HG03039 (cell line): ENCODE measurements at regions not wholly inside any gene's neighbourhood (a gene's known extent, or its start where the extent isn't known, plus 50 kb on each side); places are given as distances from the start of the nearest gene placed in this dataset.

Experiments used
- ATAC-seq: cut with Tn5 transposase; IDR thresholded peaks from one replicate; pipeline ENCODE4 v1.9.1; 2021; ENCODE audit warnings: mild to moderate bottlenecking, moderate library complexity; ENCODE audit not compliant: unreplicated experiment

DNA sequence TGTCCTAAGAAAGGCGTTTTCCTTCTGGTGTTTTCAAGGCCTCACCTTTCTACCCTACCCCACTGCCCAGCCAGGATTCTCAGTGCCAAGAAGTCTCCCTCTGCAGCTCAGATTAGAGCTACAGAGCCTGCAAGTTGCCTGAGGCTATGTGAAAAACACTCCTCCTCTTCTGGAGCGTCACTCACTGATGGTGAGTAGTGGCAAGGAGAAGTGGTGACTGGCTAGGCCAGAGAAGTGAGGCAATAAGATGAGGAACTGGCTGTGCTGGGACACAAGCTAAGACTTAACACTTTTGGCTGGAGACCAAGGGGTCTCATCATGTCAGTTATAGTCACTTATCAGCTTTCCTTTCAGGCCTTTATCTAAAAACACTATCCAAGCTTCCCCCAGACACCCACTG lies 86.7 kb upstream of the PRKAR2B start:
- ATAC-seq = no peak

DNA sequence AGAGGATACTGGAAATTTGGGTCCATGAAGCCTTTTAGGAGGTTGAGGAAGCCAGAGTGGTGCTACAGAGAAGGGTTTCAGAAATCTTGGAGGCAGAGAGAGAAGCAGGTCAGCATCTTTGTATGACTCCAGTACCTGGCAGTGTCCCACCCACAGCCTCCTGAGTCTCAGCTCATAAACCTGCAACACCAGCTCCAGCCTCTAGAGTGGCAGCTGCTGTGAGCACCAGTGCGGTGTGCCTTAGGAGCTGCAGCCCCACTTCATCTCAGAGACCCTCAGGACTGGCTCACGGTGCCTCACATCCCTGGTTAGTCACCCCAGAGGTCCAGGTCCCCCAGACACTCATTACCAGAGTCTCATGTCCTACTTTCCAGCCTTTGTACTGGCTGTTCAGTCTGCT lies 84.8 kb upstream of the PRKAR2B start:
- peak; percentile 59 for ATAC-seq

DNA sequence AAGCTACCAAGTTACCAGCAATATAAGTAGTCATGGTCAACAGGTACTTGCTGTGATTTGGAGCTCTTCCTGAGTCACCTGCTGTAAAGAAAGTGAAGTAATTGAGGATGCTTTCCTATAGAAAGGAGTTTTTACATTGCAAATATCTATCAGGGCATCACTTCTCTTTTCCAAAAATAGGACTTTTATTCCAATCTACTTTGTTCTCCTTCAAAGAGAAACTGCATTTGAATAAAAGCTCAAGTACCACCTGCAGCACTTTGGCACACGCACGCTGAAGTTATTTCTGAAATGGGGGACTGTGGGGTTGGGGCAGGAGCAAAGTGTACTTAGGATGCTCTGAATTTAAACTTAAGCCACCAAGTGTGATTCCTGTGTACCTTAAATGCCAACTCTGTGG lies 81.8 kb upstream of the PRKAR2B start:
- no peak for ATAC-seq

DNA sequence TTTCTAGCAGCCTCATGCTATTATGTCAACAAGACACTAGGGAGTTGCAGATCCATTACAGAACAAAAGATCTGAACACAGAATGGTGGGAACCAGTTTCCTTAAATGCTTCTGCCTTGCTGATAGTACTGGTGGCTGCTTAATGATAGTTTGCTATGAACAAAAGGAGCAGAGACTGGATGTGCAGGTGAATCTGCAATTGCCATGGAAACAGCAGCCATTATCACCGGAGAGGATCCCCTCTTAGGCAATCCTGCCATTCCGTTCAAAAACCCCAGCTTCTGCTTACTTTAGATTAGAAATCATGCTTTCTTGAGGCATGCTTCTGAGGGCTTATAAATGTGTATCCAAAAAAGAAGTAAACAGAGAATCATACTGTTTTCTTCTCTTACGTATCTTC lies 80.0 kb upstream of the PRKAR2B start:
- ATAC-seq = no peak

DNA sequence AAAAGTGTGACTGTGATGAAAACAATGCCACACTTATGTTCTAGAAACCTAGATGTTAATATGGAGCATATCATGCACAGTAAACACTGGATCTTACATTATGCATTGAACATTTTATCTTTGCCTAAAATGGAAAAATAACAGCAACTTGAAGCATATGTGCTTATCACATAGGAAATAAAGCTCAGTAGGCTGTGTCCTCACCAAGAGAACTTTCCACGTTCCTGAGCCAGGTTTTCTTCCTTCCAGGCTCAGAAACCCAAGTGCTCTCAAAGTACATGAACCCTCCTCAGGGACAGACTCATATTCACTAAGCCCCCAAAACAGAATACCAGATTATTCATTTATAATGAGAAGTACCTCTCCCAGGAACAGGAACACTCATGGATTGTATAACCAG lies 79.4 kb upstream of the PRKAR2B start:
- ATAC-seq = no peak

DNA sequence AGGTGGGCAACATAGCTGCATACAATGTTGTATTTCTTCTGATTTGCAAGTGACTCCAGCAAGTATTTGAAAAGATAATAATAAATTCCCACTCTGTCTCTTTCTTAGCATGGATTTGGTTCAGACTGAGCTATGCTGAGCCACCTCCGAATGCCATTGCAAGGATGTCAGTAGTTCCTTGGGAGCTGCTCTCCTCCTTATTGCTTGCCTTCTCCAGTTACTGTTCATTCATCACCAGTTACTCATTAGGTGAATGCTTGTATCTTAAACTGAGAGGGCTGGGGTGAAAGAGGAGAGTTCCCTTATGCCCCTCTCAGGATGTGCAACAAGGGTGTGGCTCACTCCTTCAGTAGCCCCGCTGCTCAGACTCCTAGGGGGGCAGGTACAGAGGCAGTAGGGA lies 78.4 kb upstream of the PRKAR2B start:
- no peak for ATAC-seq

DNA sequence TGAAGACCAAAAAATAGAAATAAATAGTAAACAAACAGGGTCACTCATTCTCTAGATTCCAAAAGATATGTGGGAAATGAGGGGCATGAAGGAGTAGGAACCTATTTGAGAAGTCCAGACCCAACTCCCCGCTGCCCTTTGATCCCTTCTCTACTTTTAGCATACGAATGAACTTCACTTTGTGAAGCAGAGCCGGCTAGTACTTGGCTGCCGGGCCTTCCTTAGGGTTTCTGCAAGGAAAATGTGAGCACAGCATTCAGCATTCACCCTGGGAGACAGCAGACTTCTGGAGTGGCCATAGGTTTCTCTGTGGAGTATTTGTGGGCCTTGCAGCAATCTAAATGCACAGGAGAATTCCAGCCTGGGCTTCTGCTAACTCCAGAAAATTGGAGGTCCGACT lies 76.3 kb upstream of the PRKAR2B start:
- no peak for ATAC-seq

DNA sequence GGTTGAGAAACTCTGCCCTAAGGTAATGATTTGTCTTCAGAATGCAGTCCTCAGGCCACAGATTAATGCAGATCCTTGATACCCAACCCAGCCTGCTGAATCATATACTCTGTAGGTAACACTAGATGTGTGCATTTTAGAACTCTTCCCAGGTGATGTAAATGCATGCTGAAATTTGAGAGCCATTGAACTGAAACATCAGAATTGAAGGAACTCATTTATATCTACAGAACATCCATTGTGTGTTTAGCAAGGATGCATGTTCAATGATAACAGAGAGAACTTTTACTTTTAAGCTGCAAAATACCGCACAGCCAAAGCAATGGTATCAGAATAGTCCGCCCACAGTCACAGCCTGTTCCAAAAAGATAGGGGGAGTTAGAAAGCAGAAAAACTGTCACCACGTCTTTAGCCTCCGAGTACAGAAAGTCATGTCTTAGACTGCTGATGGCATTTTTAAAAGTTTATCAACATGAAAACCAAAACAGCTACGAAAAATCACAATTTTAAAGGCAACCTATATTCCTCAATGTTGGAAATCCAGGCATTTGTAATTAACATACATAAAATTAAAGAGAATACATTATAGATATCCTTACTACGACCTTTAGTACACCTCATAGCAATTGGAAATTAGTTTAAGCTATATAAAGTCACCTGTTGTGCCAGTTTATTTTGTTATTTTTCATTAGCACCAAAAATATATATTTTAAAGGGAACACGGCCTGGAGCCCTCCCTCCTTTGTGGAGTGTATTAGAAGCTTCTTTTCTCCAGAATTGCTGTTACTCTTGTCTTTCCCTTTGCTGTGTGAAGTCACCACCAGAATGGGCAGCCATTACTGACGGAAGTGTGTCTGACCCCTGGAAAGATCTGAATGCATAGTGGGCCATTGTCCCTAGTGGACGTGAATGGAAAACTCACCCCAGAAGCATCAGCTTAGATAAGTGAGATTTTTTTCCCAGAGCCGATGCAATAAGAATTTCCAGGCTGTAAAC lies 65.8 kb upstream of the PRKAR2B start:
- ATAC-seq = no peak

DNA sequence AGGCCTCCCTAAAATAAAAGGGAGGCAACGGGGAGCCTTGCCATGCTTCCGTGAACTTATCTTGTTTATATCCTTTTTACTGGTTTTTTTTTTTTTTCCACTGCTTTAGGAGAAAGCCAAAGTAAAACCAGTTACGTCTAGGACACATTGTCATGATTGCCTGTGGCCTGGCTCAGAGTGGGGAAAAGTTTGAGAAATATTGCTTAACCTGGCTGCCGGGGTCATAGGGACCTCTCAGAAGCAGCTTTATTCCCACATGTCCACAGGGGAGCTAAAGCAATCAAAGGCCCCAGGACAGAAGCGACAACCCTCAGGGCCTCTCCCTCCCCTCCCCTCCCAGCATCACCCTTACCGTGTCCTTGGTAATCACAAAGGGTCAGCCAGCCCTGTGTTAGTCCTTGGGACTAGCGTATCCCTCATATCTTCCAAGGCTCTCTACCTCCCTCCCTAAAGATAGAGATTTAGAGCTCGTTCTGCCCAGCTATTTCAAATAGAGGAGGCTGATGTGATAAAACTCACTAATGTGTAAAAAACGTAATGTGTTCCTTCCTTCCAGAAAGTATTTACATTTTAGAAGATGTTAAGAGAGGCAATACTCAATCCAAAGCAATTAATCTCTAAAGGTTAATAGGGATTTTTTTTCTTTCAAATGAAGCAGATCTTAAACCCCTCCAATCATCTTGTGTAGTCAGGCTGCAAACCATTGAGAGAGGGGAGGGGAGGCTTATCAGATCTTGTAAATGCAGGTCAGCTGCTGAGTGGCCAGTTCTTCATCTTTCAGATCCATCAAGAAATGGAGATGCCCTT lies 64.8 kb upstream of the PRKAR2B start:
- no peak for ATAC-seq

DNA sequence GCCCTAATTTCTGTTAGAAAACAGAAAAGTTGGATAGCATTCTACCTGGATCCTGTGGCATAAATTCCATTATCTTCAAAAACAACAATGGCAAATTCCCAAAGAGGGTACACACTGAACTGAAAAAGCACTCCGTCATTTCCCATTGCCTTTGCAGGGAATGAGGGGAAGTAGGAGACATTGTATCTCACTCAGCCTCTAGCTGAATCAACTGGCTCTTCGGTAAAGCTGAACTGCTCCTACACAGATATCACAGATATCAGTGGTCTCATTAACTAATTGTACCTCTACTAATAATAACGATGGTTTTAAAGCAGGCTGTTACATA lies 64.2 kb upstream of the PRKAR2B start:
- ATAC-seq = no peak

DNA sequence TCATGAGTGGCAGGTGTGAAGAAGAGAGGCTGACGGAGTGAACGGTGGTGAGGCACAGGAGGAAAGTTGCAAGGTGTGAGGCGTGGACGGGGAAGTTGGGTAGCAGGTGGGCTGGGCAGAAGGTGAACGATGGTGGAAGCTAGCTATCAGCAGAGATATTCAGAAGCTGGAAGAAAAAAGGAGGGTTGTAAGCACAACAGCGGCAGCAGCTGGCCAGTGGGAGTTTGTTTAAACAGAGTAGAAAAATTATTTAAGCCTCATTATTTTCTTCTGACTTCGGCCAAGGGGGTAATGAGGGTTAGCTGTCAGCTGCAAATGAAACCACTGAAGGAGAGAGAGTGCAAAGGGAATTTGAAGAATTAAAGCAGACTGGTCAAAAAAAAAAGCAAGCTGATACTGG lies 62.1 kb upstream of the PRKAR2B start:
- ATAC-seq = no peak

DNA sequence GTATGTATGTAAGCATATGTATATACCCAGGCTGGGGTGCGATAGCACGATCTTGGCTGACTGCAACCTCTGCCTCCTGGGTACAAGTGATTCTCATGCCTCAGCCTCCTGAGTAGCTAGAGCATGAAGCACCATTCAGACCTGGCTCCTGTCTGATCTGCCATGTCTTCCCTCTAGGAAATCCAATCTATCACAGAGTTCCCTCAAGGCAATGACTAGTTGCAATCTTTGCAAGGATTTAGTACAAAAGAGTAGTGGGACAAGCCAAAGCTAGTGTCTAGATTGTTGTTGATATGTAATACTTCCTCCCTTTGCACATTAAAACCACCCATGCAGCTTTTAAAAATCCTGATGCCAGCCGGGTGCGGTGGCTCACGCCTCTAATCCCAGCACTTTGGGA lies 60.5 kb upstream of the PRKAR2B start:
- no peak for ATAC-seq

DNA sequence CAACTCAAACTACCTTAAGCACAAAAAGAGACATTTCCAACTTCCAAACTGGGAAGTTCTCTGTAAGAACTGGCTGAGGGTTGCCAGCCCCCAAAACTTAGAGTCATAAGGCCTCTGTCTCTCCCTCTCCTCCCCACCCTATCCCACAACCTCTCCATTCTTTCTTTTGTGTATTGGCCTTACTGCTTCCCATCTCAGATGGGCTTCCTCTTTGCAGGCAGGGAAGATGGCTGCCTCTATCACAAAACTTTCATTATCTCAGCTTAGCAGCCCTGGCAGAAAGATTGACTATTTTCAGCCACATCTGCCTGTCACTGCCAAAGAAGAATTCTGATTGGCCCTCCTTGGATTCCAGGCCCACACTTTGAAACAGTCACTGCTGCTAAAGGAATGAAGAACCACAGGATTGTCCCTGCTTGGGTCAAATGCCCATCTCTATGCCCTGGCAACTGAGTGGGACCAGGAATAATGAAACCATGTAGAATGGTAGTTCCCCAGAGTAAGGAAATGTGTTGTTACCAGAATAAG lies 58.0 kb upstream of the PRKAR2B start:
- no peak for ATAC-seq

DNA sequence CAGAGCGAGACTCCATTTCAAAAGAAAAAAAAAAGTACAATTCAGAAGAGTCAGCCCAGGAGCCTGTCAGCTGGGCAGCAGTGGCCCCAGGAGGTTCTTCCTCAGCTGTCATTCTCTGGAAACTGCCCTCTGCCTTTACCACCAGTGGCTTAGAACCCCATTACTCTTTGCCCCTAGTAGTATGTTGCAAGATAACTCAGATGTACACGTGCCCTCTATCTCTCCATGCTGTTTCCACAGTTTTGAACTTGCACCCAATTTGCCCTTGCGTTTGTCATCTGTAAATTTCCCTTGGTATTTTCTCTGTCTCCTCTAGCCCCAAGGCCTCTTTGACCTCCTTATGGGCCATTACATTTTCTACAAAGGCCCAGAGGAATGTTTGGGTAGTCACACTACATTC lies 56.7 kb upstream of the PRKAR2B start:
- ATAC-seq = no peak

DNA sequence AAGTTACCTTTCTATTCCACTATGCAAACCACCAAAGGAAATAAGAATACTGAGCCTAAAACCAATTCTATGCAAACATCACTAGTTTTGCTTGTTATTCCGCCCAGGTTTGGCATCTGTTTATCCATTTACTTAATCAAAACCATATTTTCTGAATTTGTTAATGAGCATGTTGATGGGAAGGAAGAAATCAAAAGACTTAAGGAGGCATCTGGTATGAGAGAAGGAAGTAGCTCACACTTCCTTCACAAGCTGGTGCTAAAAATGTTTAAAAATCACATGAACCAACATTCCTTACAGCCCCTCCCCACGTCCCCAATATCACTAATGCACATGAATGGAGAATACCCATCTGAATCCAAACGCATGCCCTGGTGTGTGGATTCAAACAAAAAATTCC lies 52.0 kb upstream of the PRKAR2B start:
- no peak for ATAC-seq
